GM20000 (cell line): ENCODE measurements at regions not wholly inside any gene's neighbourhood (a gene's known extent, or its start where the extent isn't known, plus 50 kb on each side); places are given as distances from the start of the nearest gene placed in this dataset.
A peak's percentile ranks its signal among the peaks of the same experiment; 100 is the strongest.

Source experiments
- DNase-seq: peaks from one replicate; pipeline ENCODE4 v3.0.0; 2012; ENCODE audit warnings: low spot score
- TF ChIP-seq, protein P1 (sequence below): IDR thresholded peaks from 2 replicates; pipeline ENCODE4 v1.5.1; 2012; ENCODE audit warnings: mild to moderate bottlenecking, control low read depth; ENCODE audit errors: extremely low read depth, missing control alignments

DNA sequence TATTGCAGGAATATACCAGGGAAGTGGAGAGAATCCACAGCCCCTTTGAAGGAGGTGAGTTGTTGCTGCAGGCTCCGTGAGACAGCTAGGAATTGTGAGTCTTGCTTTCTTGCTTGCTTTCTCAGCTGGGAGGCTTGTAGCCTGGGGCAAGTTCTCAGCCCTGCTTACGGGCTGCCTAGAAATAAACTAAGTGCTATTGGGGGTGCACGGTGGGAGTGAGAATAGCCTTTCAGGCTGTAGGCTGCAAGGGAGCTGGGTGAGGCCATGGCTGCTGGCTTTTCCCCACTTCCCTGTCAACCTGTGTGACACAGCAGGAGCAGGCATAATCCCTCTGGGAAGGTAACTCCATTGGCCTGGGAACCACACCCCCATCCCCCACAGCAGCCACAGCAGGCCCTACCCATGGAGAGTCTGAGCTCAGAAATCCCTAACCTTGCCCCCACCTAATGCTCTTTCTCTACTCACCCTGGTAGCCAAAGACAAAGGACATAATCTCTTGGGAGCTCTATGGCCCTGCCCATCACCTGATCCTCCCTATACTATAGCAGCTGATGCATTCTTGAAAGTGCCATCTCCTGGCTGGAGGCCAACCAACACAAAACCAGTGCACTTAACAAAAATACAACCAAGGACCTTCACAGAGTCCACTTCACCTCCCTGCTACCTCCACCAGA is 113.0 kb downstream of the MMRN1 start:
- TF ChIP-seq, protein P1, sequence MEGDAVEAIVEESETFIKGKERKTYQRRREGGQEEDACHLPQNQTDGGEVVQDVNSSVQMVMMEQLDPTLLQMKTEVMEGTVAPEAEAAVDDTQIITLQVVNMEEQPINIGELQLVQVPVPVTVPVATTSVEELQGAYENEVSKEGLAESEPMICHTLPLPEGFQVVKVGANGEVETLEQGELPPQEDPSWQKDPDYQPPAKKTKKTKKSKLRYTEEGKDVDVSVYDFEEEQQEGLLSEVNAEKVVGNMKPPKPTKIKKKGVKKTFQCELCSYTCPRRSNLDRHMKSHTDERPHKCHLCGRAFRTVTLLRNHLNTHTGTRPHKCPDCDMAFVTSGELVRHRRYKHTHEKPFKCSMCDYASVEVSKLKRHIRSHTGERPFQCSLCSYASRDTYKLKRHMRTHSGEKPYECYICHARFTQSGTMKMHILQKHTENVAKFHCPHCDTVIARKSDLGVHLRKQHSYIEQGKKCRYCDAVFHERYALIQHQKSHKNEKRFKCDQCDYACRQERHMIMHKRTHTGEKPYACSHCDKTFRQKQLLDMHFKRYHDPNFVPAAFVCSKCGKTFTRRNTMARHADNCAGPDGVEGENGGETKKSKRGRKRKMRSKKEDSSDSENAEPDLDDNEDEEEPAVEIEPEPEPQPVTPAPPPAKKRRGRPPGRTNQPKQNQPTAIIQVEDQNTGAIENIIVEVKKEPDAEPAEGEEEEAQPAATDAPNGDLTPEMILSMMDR: no peak
- no peak for DNase-seq

GRCh38 chr4:90012918-90013317 is 114.3 kb upstream of the CCSER1 start:
- no peak for DNase-seq
- TF ChIP-seq, protein P1: no peak

DNA sequence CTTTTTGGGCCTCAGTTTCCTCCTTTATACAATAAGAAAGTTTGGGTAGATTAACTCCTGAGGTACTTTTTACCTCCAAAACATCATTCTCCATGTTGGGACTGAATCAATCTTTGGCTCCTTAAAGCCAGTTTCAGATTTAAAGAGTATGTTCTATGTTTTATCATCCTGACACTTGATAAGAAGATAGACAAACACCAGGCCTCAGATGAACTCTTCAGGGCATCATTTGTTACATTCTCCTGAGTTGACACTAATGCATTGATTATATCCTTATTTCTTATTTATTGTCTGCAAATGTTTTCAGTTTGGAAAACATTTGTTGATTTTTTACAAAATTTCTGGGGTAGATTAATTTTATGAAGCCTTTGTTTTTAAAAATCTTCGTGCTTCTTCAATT is 102.7 kb upstream of the CCSER1 start:
- DNase-seq: no peak
- TF ChIP-seq, protein P1: no peak

GRCh38 chr4:90025248-90025647 is 101.9 kb upstream of the CCSER1 start:
- peak; percentile 2 for DNase-seq
- TF ChIP-seq, protein P1: no peak

DNA sequence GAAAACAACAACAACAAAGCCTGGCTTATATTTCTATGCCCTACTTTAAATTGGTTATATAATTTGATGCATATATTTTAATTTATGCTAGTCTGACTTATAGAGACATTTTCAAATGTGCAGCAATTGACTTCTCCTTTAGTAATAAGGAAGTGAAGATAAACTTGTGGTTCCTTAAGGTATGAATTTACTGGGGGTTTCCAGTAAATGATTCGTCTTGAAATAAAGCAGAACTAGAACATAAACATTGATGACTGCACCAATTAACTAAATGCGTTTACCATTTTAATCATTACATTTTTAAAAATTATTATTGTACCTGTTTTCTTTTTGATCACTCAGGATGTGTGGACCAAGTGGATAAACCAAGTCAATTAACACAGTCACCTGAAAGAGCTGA is 99.6 kb upstream of the CCSER1 start:
- TF ChIP-seq, protein P1: no peak
- DNase-seq: peak; percentile 35

DNA sequence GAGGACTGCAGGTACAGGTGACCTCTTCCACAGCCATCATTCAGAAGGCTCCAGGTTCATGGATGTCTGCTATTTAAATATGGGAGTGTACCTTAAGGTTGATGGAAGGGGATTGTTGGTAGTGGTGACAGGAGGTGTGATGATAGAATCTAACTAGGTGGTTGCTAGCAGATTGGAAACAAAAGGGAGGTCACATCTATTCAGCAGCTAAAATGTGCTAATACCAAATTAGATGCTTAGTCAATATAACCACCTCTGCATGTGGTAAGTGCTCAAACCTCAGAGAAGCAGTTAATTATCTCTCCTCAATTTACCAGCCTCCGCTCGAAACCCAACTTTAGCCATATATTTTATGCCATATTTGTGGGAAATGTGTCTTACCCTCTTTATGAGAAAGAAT is 98.7 kb upstream of the CCSER1 start:
- no peak for DNase-seq
- TF ChIP-seq, protein P1: no peak

DNA sequence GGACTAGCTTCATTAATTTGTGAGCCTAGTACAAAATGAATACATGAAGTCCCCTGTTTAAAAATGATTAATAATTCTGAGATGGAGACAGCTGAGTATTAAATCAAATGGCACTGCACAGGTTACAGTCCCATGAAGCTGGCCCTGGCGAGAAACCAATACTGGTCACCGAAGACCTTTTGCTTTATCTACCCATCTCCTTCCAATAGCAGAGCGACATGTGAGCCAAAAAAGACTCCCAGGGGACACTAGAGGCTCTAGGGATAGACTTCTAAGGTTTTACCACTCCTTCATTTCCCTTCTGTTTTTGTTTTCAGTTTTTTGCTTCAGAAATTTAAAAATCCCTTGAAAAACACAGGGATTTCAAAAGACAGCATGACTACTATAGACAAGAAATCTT is 97.0 kb upstream of the CCSER1 start:
- DNase-seq: no peak
- TF ChIP-seq, protein P1: no peak
